ENCODE measurements at regions not wholly inside any gene's neighbourhood (a gene's known extent, or its start where the extent isn't known, plus 50 kb on each side); places are given as distances from the start of the nearest gene placed in this dataset.

- TF ChIP-seq, protein P1, sequence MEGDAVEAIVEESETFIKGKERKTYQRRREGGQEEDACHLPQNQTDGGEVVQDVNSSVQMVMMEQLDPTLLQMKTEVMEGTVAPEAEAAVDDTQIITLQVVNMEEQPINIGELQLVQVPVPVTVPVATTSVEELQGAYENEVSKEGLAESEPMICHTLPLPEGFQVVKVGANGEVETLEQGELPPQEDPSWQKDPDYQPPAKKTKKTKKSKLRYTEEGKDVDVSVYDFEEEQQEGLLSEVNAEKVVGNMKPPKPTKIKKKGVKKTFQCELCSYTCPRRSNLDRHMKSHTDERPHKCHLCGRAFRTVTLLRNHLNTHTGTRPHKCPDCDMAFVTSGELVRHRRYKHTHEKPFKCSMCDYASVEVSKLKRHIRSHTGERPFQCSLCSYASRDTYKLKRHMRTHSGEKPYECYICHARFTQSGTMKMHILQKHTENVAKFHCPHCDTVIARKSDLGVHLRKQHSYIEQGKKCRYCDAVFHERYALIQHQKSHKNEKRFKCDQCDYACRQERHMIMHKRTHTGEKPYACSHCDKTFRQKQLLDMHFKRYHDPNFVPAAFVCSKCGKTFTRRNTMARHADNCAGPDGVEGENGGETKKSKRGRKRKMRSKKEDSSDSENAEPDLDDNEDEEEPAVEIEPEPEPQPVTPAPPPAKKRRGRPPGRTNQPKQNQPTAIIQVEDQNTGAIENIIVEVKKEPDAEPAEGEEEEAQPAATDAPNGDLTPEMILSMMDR (conservative IDR thresholded peaks at IDR 0.05; ENCODE audit: low read depth) = no peak
- no peak overlapping the region for H3K27ac ChIP-seq
- ChIA-PET CTCF (no interaction called here), POLR2A (ENCODE audit: low non-redundant PET) (no interaction called here)
- no peak for DNase-seq (ENCODE audit: low spot score)
These were observed 385.1 kb upstream of the IRX1 start for GRCh38 chr5:3210531-3210930.

DNA sequence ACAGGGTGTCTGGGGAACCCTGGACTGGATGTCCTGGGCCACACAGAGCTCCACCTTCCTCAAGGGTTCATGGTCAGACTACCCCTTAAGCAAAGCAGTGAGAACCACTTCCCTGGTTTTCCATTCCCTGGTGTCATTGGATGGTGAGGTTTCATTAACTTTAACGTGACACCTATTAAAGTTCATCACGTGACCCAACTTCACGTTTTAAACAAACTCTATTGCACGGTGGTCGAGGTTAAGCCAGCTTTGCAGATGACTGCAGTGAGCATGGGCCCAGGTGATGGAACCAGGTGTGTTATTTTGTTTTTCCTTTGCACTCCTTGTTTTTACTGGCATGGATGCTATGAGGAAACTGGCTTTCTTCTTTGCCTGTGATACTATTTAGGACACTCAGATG is 385.7 kb upstream of the IRX1 start:
- CTCF ChIA-PET = no interaction called here
- no peak for DNase-seq (ENCODE audit: low spot score)
- TF ChIP-seq, protein P1 (conservative IDR thresholded peaks at IDR 0.05; ENCODE audit: low read depth) = no peak
- POLR2A ChIA-PET (ENCODE audit: low non-redundant PET) = no interaction called here
- H3K27ac ChIP-seq = no peak overlapping the region

- CTCF ChIA-PET = no interaction called here
- POLR2A ChIA-PET (ENCODE audit: low non-redundant PET) = no interaction called here
- TF ChIP-seq, protein P1 (conservative IDR thresholded peaks at IDR 0.05; ENCODE audit: low read depth) = no peak
- no peak overlapping the region for H3K27ac ChIP-seq
- no peak for DNase-seq (ENCODE audit: low spot score)
These were observed 393.1 kb upstream of the IRX1 start for GRCh38 chr5:3202570-3202969.

- DNase-seq (ENCODE audit: low spot score) = no peak
- ChIA-PET POLR2A (ENCODE audit: low non-redundant PET) (no interaction called here), CTCF (no interaction called here)
- TF ChIP-seq, protein P1 (conservative IDR thresholded peaks at IDR 0.05; ENCODE audit: low read depth) = no peak
- H3K27ac ChIP-seq = no peak overlapping the region
These were observed 393.7 kb upstream of the IRX1 start for GRCh38 chr5:3201941-3202340.

DNA sequence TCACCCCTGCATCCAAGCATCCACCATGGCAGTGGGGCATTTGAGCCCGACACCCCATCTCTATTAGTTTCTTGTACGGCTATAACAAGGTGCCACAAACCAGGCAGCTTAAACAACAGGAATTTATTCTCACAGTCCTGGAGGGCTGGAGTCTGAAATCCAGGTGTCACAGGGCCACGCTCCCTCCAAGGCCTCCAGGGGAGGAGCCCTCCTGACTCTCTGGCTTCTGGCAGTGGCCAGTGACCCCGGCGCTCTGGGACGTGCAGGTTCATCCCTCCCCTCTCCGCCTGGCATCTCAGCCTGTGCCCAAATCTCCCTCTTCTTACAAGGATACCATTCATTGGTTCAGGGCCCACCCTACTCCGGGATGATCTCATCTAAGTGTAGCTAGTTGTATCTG is 394.5 kb upstream of the IRX1 start:
- CTCF ChIA-PET = no interaction called here

GRCh38 chr5:3199962-3200755 is 395.5 kb upstream of the IRX1 start:
- CTCF ChIA-PET = no interaction called here

More for the DNA sequence above, 394.5 kb upstream of the IRX1 start:
- TF ChIP-seq, protein P1 (conservative IDR thresholded peaks at IDR 0.05; ENCODE audit: low read depth) = no peak
- no peak overlapping the region for H3K27ac ChIP-seq
- POLR2A ChIA-PET (ENCODE audit: low non-redundant PET) = no interaction called here
- no peak for DNase-seq (ENCODE audit: low spot score)

More at GRCh38 chr5:3199962-3200755, 395.5 kb upstream of the IRX1 start:
- POLR2A ChIA-PET (ENCODE audit: low non-redundant PET) = no interaction called here
- TF ChIP-seq, protein P1 (conservative IDR thresholded peaks at IDR 0.05; ENCODE audit: low read depth) = no peak
- H3K27ac ChIP-seq = no peak overlapping the region
- no peak for DNase-seq (ENCODE audit: low spot score)
